Body of pancreas (tissue), 4 donors: ENCODE measurements at regions not wholly inside any gene's neighbourhood (a gene's known extent, or its start where the extent isn't known, plus 50 kb on each side); places are given as distances from the start of the nearest gene placed in this dataset.

Source experiments
- ATAC-seq: fragments of 150-250 bp; one replicate; pipeline ENCODE4 v1.9.1; 2016
- DNase-seq, 4 donors: peaks; one replicate each; pipeline ENCODE4 v3.0.0-alpha.2; 2019
- H3K27ac ChIP-seq, 4 donors: fragments of 200-600 bp; sonication (generic); 1 replicate in 3 of 4; 2 replicates in 1 of 4; pipeline versions ENCODE4 v1.5.1 to v1.6.1; 2016 to 2019; ENCODE audit warnings: mild to moderate bottlenecking in 1 of 4, mixed read lengths in 1 of 4, moderate library complexity in 1 of 4
- H3K27me3 ChIP-seq, 2 donors: fragments of 200-600 bp; sonication (generic); one replicate each; pipeline ENCODE4 v1.6.0; 2016; ENCODE audit warnings: mild to moderate bottlenecking in 1 of 2
- H3K36me3 ChIP-seq, 2 donors: fragments of 200-600 bp; sonication (generic); replicated peaks in 1 of 2; 2 replicates each; pipeline ENCODE4 v1.5.1; 2016; ENCODE audit warnings: low read depth in 2 of 2; ENCODE audit not compliant: insufficient read depth in 1 of 2
- H3K4me1 ChIP-seq: fragments of 200-600 bp; sonication (generic); one replicate; pipeline ENCODE4 v1.6.0; 2016
- H3K4me3 ChIP-seq, 2 donors: fragments of 200-600 bp; sonication (generic); 1 replicate in 1 of 2; 2 replicates in 1 of 2; pipeline ENCODE4 v1.5.1; 2016 to 2019
- H3K9me3 ChIP-seq, 3 donors: fragments of 200-600 bp; sonication (generic); 1 replicate in 2 of 3; 2 replicates in 1 of 3; pipeline ENCODE4 v1.5.1; 2016
- CTCF ChIP-seq, 7 experiments: fragments of 450-650 bp in 4 of 7; fragments of 200-600 bp in 3 of 7; sonication (generic) in 3 of 7; IDR thresholded peaks; one replicate each; pipeline ENCODE4 v1.5.1; 2016 to 2019; ENCODE audit warnings: antibody characterized with exemption in 7 of 7
- POLR2A ChIP-seq, 3 donors: fragments of 450-650 bp; IDR thresholded peaks; one replicate each; pipeline ENCODE4 v1.6.1; 2016; ENCODE audit warnings: antibody characterized with exemption in 3 of 3, mild to moderate bottlenecking in 2 of 3
- WGBS, 2 donors: methylation state at CpG; one replicate each; pipeline ENCODE4 v1.1.5; 2017; 5-methylcytosine and 5-hydroxymethylcytosine counted together
- intact Hi-C: fragments of 100-400 bp; cut with DNase I; formaldehyde crosslinking; loops from one replicate; pipeline ENCODE4 v1.15.1; 2023

DNA sequence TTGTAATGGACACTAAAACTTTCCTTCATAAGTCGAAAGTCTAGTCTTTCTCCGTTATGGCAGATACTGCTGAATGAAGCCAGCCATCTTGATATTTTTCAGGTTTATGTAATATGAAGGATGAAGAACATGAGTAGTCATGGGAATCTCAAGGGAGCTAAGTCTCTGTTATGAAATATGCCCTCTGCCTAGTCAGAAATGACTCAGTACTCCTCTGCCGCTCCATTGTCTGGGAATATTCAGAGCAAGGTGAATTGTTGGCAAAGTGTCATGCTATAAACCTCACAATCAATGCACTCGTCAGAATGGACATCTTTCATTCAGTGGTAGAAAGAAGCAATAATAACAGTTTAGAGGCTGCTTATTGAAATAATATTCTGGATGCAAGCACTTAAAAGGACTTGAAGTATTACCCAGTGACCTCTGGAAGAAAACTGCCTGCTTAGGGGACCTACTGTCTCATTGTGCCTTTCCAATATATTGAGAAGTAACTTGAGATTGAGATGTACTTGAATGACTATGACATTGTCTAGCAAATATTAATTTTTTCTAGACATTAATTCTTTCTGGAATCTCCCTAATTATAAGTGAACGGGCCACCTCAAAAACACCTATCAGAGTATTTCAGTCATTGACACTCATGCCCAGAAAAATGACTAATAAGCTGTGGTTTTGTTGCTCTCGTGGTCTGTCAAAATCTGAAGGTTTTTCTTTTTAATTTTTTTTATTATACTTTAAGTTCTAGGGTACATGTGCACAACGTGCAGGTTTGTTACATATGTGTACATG lies 1011.5 kb upstream of the ACO1 start:
- Histone ChIP-seq H3K36me3 (no peaks in the 10 kb centered on the region), H3K27me3 (no peaks in the 10 kb centered on the region), H3K4me1 (no peaks in the 10 kb centered on the region), H3K27ac (no peak overlapping the region), H3K4me3 (no peak overlapping the region), H3K9me3 (no peaks in the 10 kb centered on the region)
- intact Hi-C loops: no loop called here
- WGBS, 2 donors: 64 to 69% methylated on average over 7 of the region's 7 CpGs
- TF ChIP-seq CTCF (IDR thresholded peaks at IDR 0.05) (no peak), POLR2A (IDR thresholded peaks at IDR 0.05) (no peak)
- DNase-seq (no peak), ATAC-seq (no peak)

DNA sequence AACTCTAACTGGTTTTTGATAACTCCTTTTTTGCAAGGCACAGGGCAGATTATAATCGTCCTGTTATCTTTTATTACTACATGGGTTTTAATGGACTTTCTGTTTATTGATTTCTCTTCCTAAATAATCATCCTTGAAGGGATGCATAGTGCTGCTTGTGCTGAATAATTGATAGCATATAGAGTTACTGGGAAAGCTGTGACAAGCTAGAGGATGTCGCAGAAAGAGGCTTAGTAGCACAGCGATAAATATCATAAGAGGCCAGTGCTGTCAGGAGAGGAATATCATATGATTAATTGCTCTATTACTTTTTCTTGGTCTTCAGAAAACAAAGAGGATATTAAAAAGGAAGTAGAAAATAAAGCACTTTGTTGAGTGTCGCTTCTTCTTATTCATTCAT lies 1007.1 kb upstream of the ACO1 start:
- H3K4me1 ChIP-seq: no peaks in the 10 kb centered on the region
- intact Hi-C loops: no loop called here
- no peak overlapping the region for H3K4me3 ChIP-seq
- no peak for DNase-seq
- no peaks in the 10 kb centered on the region for H3K36me3 ChIP-seq
- H3K27me3 ChIP-seq: no peaks in the 10 kb centered on the region
- no peaks in the 10 kb centered on the region for H3K9me3 ChIP-seq
- H3K27ac ChIP-seq: no peak overlapping the region
- TF ChIP-seq POLR2A (IDR thresholded peaks at IDR 0.05): no peak
- 71 to 76% methylated on average over 4 of the region's 4 CpGs for WGBS, 2 donors
- no peak for ATAC-seq

- intact Hi-C loops: no loop called here
- DNase-seq: no peak
- H3K27ac ChIP-seq: no peak overlapping the region
- H3K4me3 ChIP-seq: no peak overlapping the region
- H3K36me3 ChIP-seq: no peaks in the 10 kb centered on the region
- WGBS, 2 donors: 52 to 53% methylated on average over 1 of the region's 1 CpG
- H3K27me3 ChIP-seq: no peaks in the 10 kb centered on the region
- TF ChIP-seq POLR2A (IDR thresholded peaks at IDR 0.05) (no peak), CTCF (IDR thresholded peaks at IDR 0.05) (no peak)
- no peak for ATAC-seq
- H3K9me3 ChIP-seq: no peaks in the 10 kb centered on the region
- no peaks in the 10 kb centered on the region for H3K4me1 ChIP-seq
These were observed 995.8 kb upstream of the ACO1 start for GRCh38 chr9:31388660-31389059.

DNA sequence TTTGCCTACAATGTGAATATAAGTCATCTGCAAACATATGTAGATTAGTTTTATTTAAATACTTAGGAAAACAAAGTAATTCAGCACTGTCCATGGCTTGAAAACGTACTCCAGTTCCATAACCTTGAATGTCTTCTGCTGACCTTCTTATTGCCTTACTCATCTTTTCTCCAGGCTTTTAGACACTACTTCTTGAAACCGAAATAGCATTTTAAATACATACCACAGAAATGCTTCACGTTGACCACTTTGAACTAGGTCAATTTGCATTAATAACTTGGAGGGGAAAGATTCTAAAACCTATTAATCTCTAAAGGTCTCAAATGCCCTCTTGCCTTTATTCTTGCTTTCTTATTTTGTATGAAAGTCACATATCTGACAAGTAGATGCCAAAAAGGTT lies 995.4 kb upstream of the ACO1 start:
- no peaks in the 10 kb centered on the region for H3K27me3 ChIP-seq
- 46 to 64% methylated on average over 3 of the region's 3 CpGs for WGBS, 2 donors
- no peak for ATAC-seq

GRCh38 chr9:31390403-31391025 lies 993.9 kb upstream of the ACO1 start:
- TF ChIP-seq POLR2A (IDR thresholded peaks at IDR 0.05): no peak
- TF ChIP-seq CTCF (IDR thresholded peaks at IDR 0.05): no peak
- no peaks in the 10 kb centered on the region for H3K36me3 ChIP-seq
- 28 to 32% methylated on average over 5 of the region's 5 CpGs for WGBS, 2 donors
- no peak for DNase-seq
- H3K9me3 ChIP-seq: no peaks in the 10 kb centered on the region
- no peak overlapping the region for H3K27ac ChIP-seq
- no peaks in the 10 kb centered on the region for H3K4me1 ChIP-seq
- H3K27me3 ChIP-seq: no peaks in the 10 kb centered on the region
- H3K4me3 ChIP-seq: no peak overlapping the region
- ATAC-seq: no peak
- intact Hi-C loops: no loop called here

More for the DNA sequence above, 995.4 kb upstream of the ACO1 start:
- no peaks in the 10 kb centered on the region for H3K36me3 ChIP-seq
- H3K4me3 ChIP-seq: no peak overlapping the region
- DNase-seq: no peak
- TF ChIP-seq CTCF (IDR thresholded peaks at IDR 0.05): no peak
- no peaks in the 10 kb centered on the region for H3K9me3 ChIP-seq
- H3K27ac ChIP-seq: no peak overlapping the region
- intact Hi-C loops: no loop called here
- H3K4me1 ChIP-seq: no peaks in the 10 kb centered on the region
